Esophagus muscularis mucosa (tissue), 4 donors: ENCODE measurements at regions not wholly inside any gene's neighbourhood (a gene's known extent, or its start where the extent isn't known, plus 50 kb on each side); places are given as distances from the start of the nearest gene placed in this dataset.

Source experiments
- EP300 ChIP-seq: sonication (generic); formaldehyde crosslinking; IDR thresholded peaks from one replicate; pipeline ENCODE4 v1.6.1; 2017; ENCODE audit warnings: antibody characterized with exemption
- POLR2A ChIP-seq: fragments of 450-650 bp; IDR thresholded peaks from one replicate; pipeline ENCODE4 v1.6.1; 2017; ENCODE audit warnings: antibody characterized with exemption, moderate library complexity, mild to moderate bottlenecking, low read depth
- POLR2AphosphoS5 ChIP-seq, 2 donors: sonication (generic); formaldehyde crosslinking; IDR thresholded peaks; one replicate each; pipeline ENCODE4 v1.6.1; 2017; ENCODE audit warnings: antibody characterized with exemption in 2 of 2
- TF ChIP-seq, protein P1 (sequence below), 3 experiments: fragments of 200-600 bp in 2 of 3; fragments of 450-650 bp in 1 of 3; sonication (generic) in 2 of 3; IDR thresholded peaks; one replicate each; pipeline ENCODE4 v1.5.1; 2017 to 2019; ENCODE audit warnings: antibody characterized with exemption in 3 of 3, mild to moderate bottlenecking in 2 of 3, moderate library complexity in 1 of 3

DNA sequence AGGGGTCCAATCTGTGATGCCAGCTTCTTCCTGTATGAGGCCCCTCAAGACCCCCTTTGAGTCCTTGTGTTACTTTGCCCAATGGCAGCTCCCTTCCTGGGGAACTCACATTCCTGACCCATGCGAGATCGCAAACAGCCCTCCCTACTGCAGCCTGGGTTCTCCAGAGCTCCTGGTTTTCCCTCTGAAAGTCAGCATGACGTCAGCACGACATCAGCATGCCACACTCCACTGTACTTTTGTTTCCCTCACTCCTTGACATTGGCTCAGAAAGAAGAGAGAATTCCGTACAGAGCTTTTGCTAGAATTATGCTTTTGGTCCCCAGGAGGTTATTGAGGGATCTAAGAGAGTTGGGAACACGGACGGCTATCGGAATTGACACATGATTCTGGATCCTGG, 168.1 kb upstream of the PIRT start:
- TF ChIP-seq, protein P1, sequence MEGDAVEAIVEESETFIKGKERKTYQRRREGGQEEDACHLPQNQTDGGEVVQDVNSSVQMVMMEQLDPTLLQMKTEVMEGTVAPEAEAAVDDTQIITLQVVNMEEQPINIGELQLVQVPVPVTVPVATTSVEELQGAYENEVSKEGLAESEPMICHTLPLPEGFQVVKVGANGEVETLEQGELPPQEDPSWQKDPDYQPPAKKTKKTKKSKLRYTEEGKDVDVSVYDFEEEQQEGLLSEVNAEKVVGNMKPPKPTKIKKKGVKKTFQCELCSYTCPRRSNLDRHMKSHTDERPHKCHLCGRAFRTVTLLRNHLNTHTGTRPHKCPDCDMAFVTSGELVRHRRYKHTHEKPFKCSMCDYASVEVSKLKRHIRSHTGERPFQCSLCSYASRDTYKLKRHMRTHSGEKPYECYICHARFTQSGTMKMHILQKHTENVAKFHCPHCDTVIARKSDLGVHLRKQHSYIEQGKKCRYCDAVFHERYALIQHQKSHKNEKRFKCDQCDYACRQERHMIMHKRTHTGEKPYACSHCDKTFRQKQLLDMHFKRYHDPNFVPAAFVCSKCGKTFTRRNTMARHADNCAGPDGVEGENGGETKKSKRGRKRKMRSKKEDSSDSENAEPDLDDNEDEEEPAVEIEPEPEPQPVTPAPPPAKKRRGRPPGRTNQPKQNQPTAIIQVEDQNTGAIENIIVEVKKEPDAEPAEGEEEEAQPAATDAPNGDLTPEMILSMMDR (IDR thresholded peaks at IDR 0.05), result no peak
- TF ChIP-seq POLR2A, result no peak
- no peak for TF ChIP-seq EP300
- no peak for TF ChIP-seq POLR2AphosphoS5 (IDR thresholded peaks at IDR 0.05)
